Activated naive CD4-positive, alpha-beta T cell treated with anti-CD3 and anti-CD28 coated beads, Interleukin-2, amount 50 U/mL, for 16 hours (primary cell): ENCODE measurements at regions not wholly inside any gene's neighbourhood (a gene's known extent, or its start where the extent isn't known, plus 50 kb on each side); places are given as distances from the start of the nearest gene placed in this dataset.
"Not testable (repeated sequence)": the region's sequence is repeated elsewhere in the genome, so short reads cannot be mapped to it uniquely, and the experiment has no call there.

Experiments
- DNase-seq: peaks from one replicate; pipeline ENCODE4 v3.0.0-alpha.2; 2020

- DNase-seq = no peak
Measured at GRCh38 chr19:31819837-31820236, 470.6 kb upstream of the TSHZ3 start.

- DNase-seq = no peak
Measured at GRCh38 chr19:31821346-31821745, 472.1 kb upstream of the TSHZ3 start.

GRCh38 chr19:31825134-31826094, 476.2 kb upstream of the TSHZ3 start:
- DNase-seq = no peak

GRCh38 chr19:31826325-31826724, 477.1 kb upstream of the TSHZ3 start:
- DNase-seq = no peak

GRCh38 chr19:31831421-31832175, 482.4 kb upstream of the TSHZ3 start:
- no peak for DNase-seq

GRCh38 chr19:31832176-31832548, 482.9 kb upstream of the TSHZ3 start:
- no peak for DNase-seq

GRCh38 chr19:31834070-31834469, 484.8 kb upstream of the TSHZ3 start:
- no peak for DNase-seq

- DNase-seq = no peak
Measured at GRCh38 chr19:31838163-31838815, 489.1 kb upstream of the TSHZ3 start.

- DNase-seq = no peak
Measured at GRCh38 chr19:31840371-31840770, 491.1 kb upstream of the TSHZ3 start.

GRCh38 chr19:31841755-31842154, 492.5 kb upstream of the TSHZ3 start:
- DNase-seq = no peak

- DNase-seq = no peak
Measured at GRCh38 chr19:31863122-31863521, 482.3 kb upstream of the ZNF507 start.

GRCh38 chr19:31874313-31874712, 471.1 kb upstream of the ZNF507 start:
- no peak for DNase-seq

- no peak for DNase-seq
Measured at GRCh38 chr19:31875591-31875990, 469.8 kb upstream of the ZNF507 start.

GRCh38 chr19:31880283-31880682, 465.1 kb upstream of the ZNF507 start:
- no peak for DNase-seq

- DNase-seq = no peak
Measured at GRCh38 chr19:31881988-31882387, 463.4 kb upstream of the ZNF507 start.

GRCh38 chr19:31882709-31883108, 462.7 kb upstream of the ZNF507 start:
- no peak for DNase-seq

GRCh38 chr19:31883296-31883990, 462.0 kb upstream of the ZNF507 start:
- DNase-seq = no peak

- DNase-seq = no peak
Measured at GRCh38 chr19:31885280-31885853, 460.0 kb upstream of the ZNF507 start.

GRCh38 chr19:31890230-31890629, 455.2 kb upstream of the ZNF507 start:
- DNase-seq = no peak

- DNase-seq = no peak
Measured at GRCh38 chr19:31892060-31892459, 453.4 kb upstream of the ZNF507 start.

GRCh38 chr19:31893491-31893890, 451.9 kb upstream of the ZNF507 start:
- DNase-seq = not testable (repeated sequence)

- DNase-seq = no peak
Measured at GRCh38 chr19:31894451-31894850, 451.0 kb upstream of the ZNF507 start.

- no peak for DNase-seq
Measured at GRCh38 chr19:31897292-31897691, 448.1 kb upstream of the ZNF507 start.
